ENCODE measurements at regions not wholly inside any gene's neighbourhood (a gene's known extent, or its start where the extent isn't known, plus 50 kb on each side); places are given as distances from the start of the nearest gene placed in this dataset.

DNA sequence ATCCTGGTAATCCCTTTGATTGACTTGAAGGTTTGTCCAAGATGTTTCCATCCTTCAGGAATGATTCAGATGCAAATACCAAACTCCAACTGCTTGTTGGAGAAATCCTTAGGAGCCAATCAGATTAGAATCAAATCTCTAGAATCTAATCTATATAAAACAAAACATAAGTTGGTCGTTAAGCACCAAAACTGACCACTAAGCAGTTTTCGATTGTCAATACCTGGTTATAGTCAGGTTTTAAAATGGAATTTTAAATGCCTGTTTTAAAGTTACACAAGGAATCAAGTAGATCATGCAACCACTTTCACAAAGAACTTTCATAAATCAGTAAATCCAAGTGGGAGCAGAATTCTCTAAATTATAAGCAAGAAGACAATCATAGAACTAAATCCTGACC is 236.1 kb downstream of the PARM1 start:
- no peak for TF ChIP-seq ELF4 (IDR thresholded peaks at IDR 0.05)
- TF ChIP-seq CTBP1 (IDR thresholded peaks at IDR 0.05; ENCODE audit: borderline replicate concordance) = no peak
